Breast epithelium (tissue), 3 donors: ENCODE measurements at regions not wholly inside any gene's neighbourhood (a gene's known extent, or its start where the extent isn't known, plus 50 kb on each side); places are given as distances from the start of the nearest gene placed in this dataset.

Source experiments
- POLR2A ChIP-seq: fragments of 450-650 bp; IDR thresholded peaks from one replicate; pipeline ENCODE4 v1.6.1; 2016; ENCODE audit warnings: antibody characterized with exemption, mild to moderate bottlenecking, moderate library complexity
- POLR2AphosphoS5 ChIP-seq, 3 donors: sonication (generic); formaldehyde crosslinking; IDR thresholded peaks; one replicate each; pipeline ENCODE4 v1.6.1; 2017; ENCODE audit warnings: antibody characterized with exemption in 3 of 3
- TF ChIP-seq, protein P1 (sequence below), 3 donors: fragments of 450-650 bp; IDR thresholded peaks; one replicate each; pipeline ENCODE4 v1.5.1; 2016 to 2017; ENCODE audit warnings: antibody characterized with exemption in 3 of 3, mild to moderate bottlenecking in 3 of 3, moderate library complexity in 3 of 3

DNA sequence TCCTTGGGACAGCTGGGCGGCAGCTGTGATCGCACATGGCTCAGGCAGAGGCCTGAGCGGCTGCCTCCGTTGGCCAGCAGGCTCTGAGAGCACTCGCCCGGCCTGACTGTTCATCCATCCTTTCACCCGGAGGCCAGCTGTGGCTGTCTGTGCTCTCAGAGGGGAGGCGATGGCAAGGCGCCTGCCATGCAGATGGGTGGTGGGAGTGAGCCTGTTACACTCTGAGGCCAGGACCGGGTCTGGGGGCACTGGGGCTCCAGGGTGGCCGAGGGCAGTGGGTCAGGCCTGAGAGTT, 292.3 kb downstream of the TMEM121 start:
- TF ChIP-seq, protein P1, sequence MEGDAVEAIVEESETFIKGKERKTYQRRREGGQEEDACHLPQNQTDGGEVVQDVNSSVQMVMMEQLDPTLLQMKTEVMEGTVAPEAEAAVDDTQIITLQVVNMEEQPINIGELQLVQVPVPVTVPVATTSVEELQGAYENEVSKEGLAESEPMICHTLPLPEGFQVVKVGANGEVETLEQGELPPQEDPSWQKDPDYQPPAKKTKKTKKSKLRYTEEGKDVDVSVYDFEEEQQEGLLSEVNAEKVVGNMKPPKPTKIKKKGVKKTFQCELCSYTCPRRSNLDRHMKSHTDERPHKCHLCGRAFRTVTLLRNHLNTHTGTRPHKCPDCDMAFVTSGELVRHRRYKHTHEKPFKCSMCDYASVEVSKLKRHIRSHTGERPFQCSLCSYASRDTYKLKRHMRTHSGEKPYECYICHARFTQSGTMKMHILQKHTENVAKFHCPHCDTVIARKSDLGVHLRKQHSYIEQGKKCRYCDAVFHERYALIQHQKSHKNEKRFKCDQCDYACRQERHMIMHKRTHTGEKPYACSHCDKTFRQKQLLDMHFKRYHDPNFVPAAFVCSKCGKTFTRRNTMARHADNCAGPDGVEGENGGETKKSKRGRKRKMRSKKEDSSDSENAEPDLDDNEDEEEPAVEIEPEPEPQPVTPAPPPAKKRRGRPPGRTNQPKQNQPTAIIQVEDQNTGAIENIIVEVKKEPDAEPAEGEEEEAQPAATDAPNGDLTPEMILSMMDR (IDR thresholded peaks at IDR 0.05) = no peak
- no peak for TF ChIP-seq POLR2AphosphoS5 (IDR thresholded peaks at IDR 0.05)
- no peak for TF ChIP-seq POLR2A
